H1 (cell line): ENCODE measurements at regions not wholly inside any gene's neighbourhood (a gene's known extent, or its start where the extent isn't known, plus 50 kb on each side); places are given as distances from the start of the nearest gene placed in this dataset.

ENCODE experiments used
- CTCF ChIA-PET: fragments of 300-600 bp; sonication (Branson Sonifier 250); formaldehyde crosslinking; loops from one replicate; lab custom pipeline; 2021; ENCODE audit not compliant: partially characterized antibody; lab: Charles Lee
- POLR2A ChIA-PET: fragments of 300-600 bp; sonication (Branson Sonifier 250); formaldehyde crosslinking; loops from one replicate; lab custom pipeline; 2021; ENCODE audit warnings: inconsistent platforms; ENCODE audit not compliant: partially characterized antibody; lab: Charles Lee
- DNase-seq, 2 experiments: peaks; one replicate each; pipeline versions ENCODE4 v3.0.0 to v3.0.0-alpha.2; 2010 to 2022; ENCODE audit warnings: low spot score in 2 of 2, low read depth in 1 of 2, mixed read lengths in 1 of 2
- FAIRE-seq: peaks from 2 replicates; lab custom pipeline; 2011; peaks lifted over from hg19 to GRCh38; lab: Jason Lieb, UNC
- H2AFZ ChIP-seq: 2 replicates; pipeline ENCODE4 v1.8.1; 2012; ENCODE audit warnings: low read length, inconsistent platforms
- H2AK5ac ChIP-seq: 2 replicates; pipeline ENCODE4 v1.6.1; 2013; ENCODE audit warnings: low read depth, low read length
- H2BK120ac ChIP-seq: replicated peaks from 2 replicates; pipeline ENCODE3; 2013; ENCODE audit warnings: low read depth, low read length, inconsistent platforms
- H2BK12ac ChIP-seq: 2 replicates; pipeline ENCODE4 v1.6.1; 2013; ENCODE audit warnings: low read depth, low read length
- H2BK15ac ChIP-seq: 2 replicates; pipeline ENCODE4 v1.6.1; 2013; ENCODE audit warnings: low read length
- H2BK20ac ChIP-seq: 2 replicates; pipeline ENCODE4 v1.6.1; 2013; ENCODE audit warnings: low read length
- H2BK5ac ChIP-seq: 2 replicates; pipeline ENCODE4 v1.6.1; 2013; ENCODE audit warnings: low read depth, low read length
- H3K14ac ChIP-seq: 2 replicates; pipeline ENCODE4 v1.6.1; 2013; ENCODE audit warnings: inconsistent platforms; ENCODE audit not compliant: insufficient read length
- H3K18ac ChIP-seq: 2 replicates; pipeline ENCODE4 v1.6.1; 2013; ENCODE audit warnings: low read length; ENCODE audit errors: extremely low read depth
- H3K23ac ChIP-seq: 2 replicates; pipeline ENCODE4 v1.6.1; 2013; ENCODE audit warnings: inconsistent platforms; ENCODE audit not compliant: insufficient read length
- H3K23me2 ChIP-seq: 2 replicates; pipeline ENCODE4 v1.6.1; 2013; ENCODE audit warnings: low read depth, low read length
- H3K27ac ChIP-seq: 2 replicates; pipeline ENCODE4 v1.6.1; 2011; ENCODE audit warnings: low read depth, low read length, inconsistent platforms
- H3K27me3 ChIP-seq, 4 experiments: replicated peaks in 1 of 4; 1 replicate in 1 of 4; 2 replicates in 3 of 4; pipeline versions ENCODE4 v1.6.1 to v1.8.1; 2011 to 2013; ENCODE audit warnings: low read length in 3 of 4, mild to moderate bottlenecking in 3 of 4, inconsistent platforms in 2 of 4, mixed read lengths in 2 of 4, moderate library complexity in 1 of 4; ENCODE audit not compliant: control insufficient read depth in 3 of 4, insufficient read depth in 3 of 4; ENCODE audit errors: extremely low read depth in 1 of 4
- H3K36me3 ChIP-seq, 4 experiments: 2 replicates each; pipeline versions ENCODE4 v1.6.1 to v1.8.1; 2011 to 2013; ENCODE audit warnings: mild to moderate bottlenecking in 4 of 4, low read length in 3 of 4, moderate library complexity in 2 of 4, control low read depth in 1 of 4, inconsistent platforms in 1 of 4; ENCODE audit not compliant: insufficient read depth in 4 of 4, control insufficient read depth in 2 of 4
- H3K4ac ChIP-seq: replicated peaks from 2 replicates; pipeline ENCODE3; 2013; ENCODE audit warnings: low read length, low read depth, mixed read lengths, inconsistent platforms; ENCODE audit not compliant: insufficient read length
- H3K4me1 ChIP-seq, 4 experiments: replicated peaks in 1 of 4; 1 replicate in 1 of 4; 2 replicates in 3 of 4; pipeline versions ENCODE4 v1.6.1 to v1.8.1; 2011 to 2013; ENCODE audit warnings: low read length in 3 of 4, inconsistent platforms in 2 of 4, mixed read lengths in 1 of 4; ENCODE audit not compliant: insufficient read depth in 4 of 4, control insufficient read depth in 3 of 4
- H3K4me2 ChIP-seq, 2 experiments: 2 replicates each; pipeline versions ENCODE4 v1.6.1 to v1.8.1; 2011 to 2013; ENCODE audit warnings: low read depth in 2 of 2, low read length in 2 of 2, control low read depth in 1 of 2, inconsistent platforms in 1 of 2, mild to moderate bottlenecking in 1 of 2; ENCODE audit not compliant: insufficient read depth in 1 of 2
- H3K4me3 ChIP-seq, 4 experiments: fragments of 200-600, 300-600 bp in 1 of 4; sonication (generic), shearing (Covaris generic), sonication (Bioruptor Twin) in 1 of 4; 2 replicates each; pipeline versions ENCODE4 v1.5.1 to v1.8.1; 2011 to 2016; ENCODE audit warnings: low read length in 4 of 4, low read depth in 3 of 4, control low read depth in 2 of 4, inconsistent platforms in 2 of 4, mild to moderate bottlenecking in 2 of 4, mixed read lengths in 1 of 4, moderate library complexity in 1 of 4; ENCODE audit not compliant: insufficient read depth in 2 of 4; ENCODE audit errors: extremely low read depth in 1 of 4
- H3K56ac ChIP-seq: replicated peaks from 2 replicates; pipeline ENCODE3; 2013; ENCODE audit warnings: low read depth, mild to moderate bottlenecking, mixed read lengths, low read length, inconsistent platforms; ENCODE audit not compliant: insufficient read length
- H3K79me1 ChIP-seq: 2 replicates; pipeline ENCODE4 v1.6.1; 2013; ENCODE audit warnings: low read depth, low read length, control low read depth
- H3K79me2 ChIP-seq, 2 experiments: 2 replicates each; pipeline versions ENCODE4 v1.6.1 to v1.8.1; 2012 to 2013; ENCODE audit warnings: low read length in 2 of 2, mild to moderate bottlenecking in 2 of 2, inconsistent platforms in 1 of 2; ENCODE audit not compliant: insufficient read depth in 2 of 2, control insufficient read depth in 1 of 2
- H3K9ac ChIP-seq, 4 experiments: replicated peaks in 1 of 4; 1 replicate in 1 of 4; 2 replicates in 3 of 4; pipeline versions ENCODE4 v1.6.1 to v1.8.1; 2011 to 2013; ENCODE audit warnings: low read depth in 3 of 4, low read length in 3 of 4, control low read depth in 2 of 4, mild to moderate bottlenecking in 2 of 4, moderate library complexity in 2 of 4, inconsistent platforms in 1 of 4; ENCODE audit errors: extremely low read depth in 1 of 4
- H3K9me3 ChIP-seq, 2 experiments: 2 replicates each; pipeline versions ENCODE4 v1.6.1 to v1.8.1; 2012 to 2013; ENCODE audit warnings: mild to moderate bottlenecking in 2 of 2, moderate library complexity in 2 of 2, control low read depth in 1 of 2, inconsistent platforms in 1 of 2, low read depth in 1 of 2, low read length in 1 of 2, mixed read lengths in 1 of 2; ENCODE audit not compliant: insufficient read depth in 2 of 2
- H4K20me1 ChIP-seq, 2 experiments: replicated peaks in 1 of 2; 2 replicates each; pipeline versions ENCODE3 to v1.8.1; 2011 to 2013; ENCODE audit warnings: inconsistent platforms in 2 of 2, low read length in 2 of 2, mild to moderate bottlenecking in 1 of 2; ENCODE audit not compliant: insufficient read depth in 2 of 2, control insufficient read depth in 1 of 2
- H4K5ac ChIP-seq: 2 replicates; pipeline ENCODE4 v1.6.1; 2013; ENCODE audit warnings: low read length, low read depth, mixed read lengths, inconsistent platforms; ENCODE audit not compliant: insufficient read length
- H4K8ac ChIP-seq: 2 replicates; pipeline ENCODE4 v1.8.0; 2013; ENCODE audit warnings: mild to moderate bottlenecking, moderate library complexity, low read length, inconsistent platforms; ENCODE audit not compliant: insufficient read depth; ENCODE audit errors: extremely low read depth
- H4K91ac ChIP-seq: replicated peaks from 2 replicates; pipeline ENCODE3; 2013; ENCODE audit warnings: low read length, mixed read lengths, inconsistent platforms; ENCODE audit not compliant: insufficient read length
- ATF2 ChIP-seq: IDR thresholded peaks from 2 replicates; pipeline ENCODE4 v1.6.1; 2012; ENCODE audit warnings: low read length, inconsistent platforms
- BACH1 ChIP-seq: IDR thresholded peaks from 2 replicates; pipeline ENCODE4 v1.6.1; 2012; ENCODE audit warnings: low read length, improper control_type of control experiment
- CHD1 ChIP-seq: IDR thresholded peaks from 2 replicates; pipeline ENCODE4 v1.6.1; 2012; ENCODE audit warnings: low read depth, low read length, improper control_type of control experiment
- CREB1 ChIP-seq: IDR thresholded peaks from 2 replicates; pipeline ENCODE4 v1.6.1; 2012; ENCODE audit warnings: inconsistent platforms
- HDAC2 ChIP-seq, 2 experiments: fragments of 300-600 bp in 1 of 2; sonication (generic) in 1 of 2; IDR thresholded peaks; 2 replicates each; pipeline ENCODE4 v1.6.1; 2011 to 2012; ENCODE audit warnings: low read depth in 2 of 2, low read length in 2 of 2, mild to moderate bottlenecking in 2 of 2, moderate library complexity in 2 of 2, borderline replicate concordance in 1 of 2, inconsistent platforms in 1 of 2
- POLR2AphosphoS5 ChIP-seq: IDR thresholded peaks from 2 replicates; pipeline ENCODE4 v1.6.1; 2011; ENCODE audit warnings: low read depth, low read length
- RAD21 ChIP-seq, 2 experiments: IDR thresholded peaks in 1 of 2; conservative IDR thresholded peaks in 1 of 2; 2 replicates each; pipeline ENCODE4 v1.6.1; 2011; ENCODE audit warnings: low read depth in 2 of 2, low read length in 2 of 2, improper control_type of control experiment in 1 of 2, inconsistent platforms in 1 of 2, mild to moderate bottlenecking in 1 of 2, moderate library complexity in 1 of 2
- RNF2 ChIP-seq: fragments of 200-900, 300-1000 bp; sonication (generic); IDR thresholded peaks from 2 replicates; pipeline ENCODE4 v1.7.1; 2016; ENCODE audit warnings: borderline replicate concordance, low read depth, mild to moderate bottlenecking, antibody characterized with exemption, low read length; ENCODE audit not compliant: poor library complexity, severe bottlenecking; ENCODE audit errors: missing control alignments
- SAP30 ChIP-seq: fragments of 300-600 bp; sonication (generic); IDR thresholded peaks from 2 replicates; pipeline ENCODE4 v1.7.1; 2012; ENCODE audit warnings: low read length, moderate library complexity, mild to moderate bottlenecking, inconsistent platforms; ENCODE audit not compliant: insufficient read depth, insufficient replicate concordance
- SUZ12 ChIP-seq: fragments of 200-600 bp; sonication (generic); IDR thresholded peaks from 2 replicates; pipeline ENCODE4 v1.6.1; 2012; ENCODE audit warnings: mild to moderate bottlenecking, inconsistent platforms, low read length, moderate library complexity, mixed read lengths
- TBP ChIP-seq: IDR thresholded peaks from 2 replicates; pipeline ENCODE4 v1.6.1; 2011; ENCODE audit warnings: low read depth, low read length, improper control_type of control experiment
- WGBS, 2 experiments: shearing (Covaris generic) in 1 of 2; methylation state at CpG; one replicate each; pipeline versions ENCODE4 v1.1.6 to v1.1.7; 2013 to 2015; ENCODE audit warnings: low lambda C conversion rate in 2 of 2, mixed read lengths in 2 of 2, inconsistent platforms in 1 of 2, low coverage in 1 of 2, missing lambda C conversion rate in 1 of 2; ENCODE audit not compliant: insufficient replicate concordance in 2 of 2, insufficient coverage in 1 of 2, insufficient read length in 1 of 2; ENCODE audit errors: extremely low coverage in 1 of 2, missing lambda C conversion rate in 1 of 2; 5-methylcytosine and 5-hydroxymethylcytosine counted together

GRCh38 chr6:138001750-138002349, 105.4 kb downstream of the PERP start:
- no peaks in the 10 kb centered on the region for H4K20me1 ChIP-seq
- H2BK5ac ChIP-seq = no peak overlapping the region
- H3K36me3 ChIP-seq = no peaks in the 10 kb centered on the region
- no peak overlapping the region for H2BK15ac ChIP-seq
- H3K79me2 ChIP-seq = no peaks in the 10 kb centered on the region
- no peak overlapping the region for H2BK120ac ChIP-seq
- no peak overlapping the region for H3K56ac ChIP-seq
- DNase-seq (peak in 1 of 2 experiments; percentile 73), FAIRE-seq (peak; percentile 79)
- no peak overlapping the region for H4K5ac ChIP-seq
- H3K9ac ChIP-seq = no peak overlapping the region
- H3K4me3 ChIP-seq = no peak overlapping the region
- H3K27me3 ChIP-seq = no peaks in the 10 kb centered on the region
- WGBS, 2 experiments = 24% methylated on average over 6 of the region's 6 CpGs; no CpG with 5 or more reads in 1 of the 2 experiments
- ChIA-PET POLR2A (no interaction called here), CTCF (interaction anchor here (0.6 to 9.3 kb wide), 17 partner anchors 9 to 306 kb away, joined by 3 to 101 read pairs (median 6); no protein-coding TSS in a partner anchor)
- no peak overlapping the region for H3K18ac ChIP-seq
- H3K4me2 ChIP-seq = no peak overlapping the region
- H4K91ac ChIP-seq = no peak overlapping the region
- H3K27ac ChIP-seq = no peak overlapping the region
- H2AFZ ChIP-seq = no peak overlapping the region
- H4K8ac ChIP-seq = no peak overlapping the region
- H3K23me2 ChIP-seq = no peaks in the 10 kb centered on the region
- no peak overlapping the region for H3K23ac ChIP-seq
- H3K4ac ChIP-seq = no peak overlapping the region
- H2BK20ac ChIP-seq = no peak overlapping the region
- no peak overlapping the region for H2BK12ac ChIP-seq
- peaks cover 0 to 4% of the 10 kb centered on the region in 2 experiments; a peak in 2 of 4 replicates for H3K9me3 ChIP-seq
- peaks cover 0 to 5% (median 1%) of the 10 kb centered on the region in 4 experiments; a peak in 3 of 7 replicates for H3K4me1 ChIP-seq
- no peaks in the 10 kb centered on the region for H3K79me1 ChIP-seq
- H3K14ac ChIP-seq = no peak overlapping the region
- no peak overlapping the region for H2AK5ac ChIP-seq
- TF ChIP-seq TBP (no peak), POLR2AphosphoS5 (no peak), SUZ12 (no peak), CHD1 (no peak), HDAC2 (IDR thresholded peaks at IDR 0.05; ENCODE audit: borderline replicate concordance in 1 of 2, low read depth in 2 of 2, low read length in 2 of 2) (no peak), SAP30 (no peak), BACH1 (no peak), RAD21 (IDR thresholded peaks at IDR 0.05 in 1 of 2, conservative IDR thresholded peaks at IDR 0.05 in 1 of 2; ENCODE audit: low read depth in 2 of 2, low read length in 2 of 2) (peak; percentile 91 to 93), CREB1 (peak; percentile 25; the same call in 1 of the 2 replicates), RNF2 (no peak), ATF2 (no peak)
